H9 (cell line): ENCODE measurements at regions not wholly inside any gene's neighbourhood (a gene's known extent, or its start where the extent isn't known, plus 50 kb on each side); places are given as distances from the start of the nearest gene placed in this dataset.

Experiments
- DNase-seq: peaks from one replicate; pipeline ENCODE4 v3.0.0-alpha.2; 2017
- H2AFZ ChIP-seq: one replicate; pipeline ENCODE4 v1.6.1; 2013; ENCODE audit warnings: mild to moderate bottlenecking, low read length, control low read depth, moderate library complexity
- H2AK5ac ChIP-seq: 2 replicates; pipeline ENCODE4 v1.6.1; 2013; ENCODE audit warnings: low read length, control low read depth, mixed read lengths; ENCODE audit not compliant: insufficient read length
- H2BK120ac ChIP-seq: one replicate; pipeline ENCODE4 v1.6.1; 2013; ENCODE audit warnings: low read depth, mild to moderate bottlenecking, low read length, control low read depth, inconsistent platforms; ENCODE audit not compliant: poor library complexity, severe bottlenecking
- H2BK12ac ChIP-seq: 2 replicates; pipeline ENCODE4 v1.6.1; 2013; ENCODE audit warnings: low read length, control low read depth, mixed read lengths, low read depth; ENCODE audit not compliant: insufficient read length
- H2BK15ac ChIP-seq: 2 replicates; pipeline ENCODE4 v1.6.1; 2013; ENCODE audit warnings: low read depth, low read length, control low read depth
- H2BK20ac ChIP-seq: one replicate; pipeline ENCODE4 v1.6.1; 2013; ENCODE audit warnings: low read depth, mild to moderate bottlenecking, low read length, control low read depth, inconsistent platforms; ENCODE audit not compliant: poor library complexity, severe bottlenecking
- H2BK5ac ChIP-seq: 2 replicates; pipeline ENCODE4 v1.6.1; 2013; ENCODE audit warnings: low read length, control low read depth, mixed read lengths; ENCODE audit not compliant: insufficient read length
- H3K14ac ChIP-seq: 2 replicates; pipeline ENCODE4 v1.6.1; 2013; ENCODE audit warnings: low read length, control low read depth; ENCODE audit not compliant: insufficient read depth
- H3K18ac ChIP-seq: 2 replicates; pipeline ENCODE4 v1.6.1; 2013; ENCODE audit warnings: low read depth, mild to moderate bottlenecking, mixed read lengths, low read length, control low read depth; ENCODE audit not compliant: insufficient read length
- H3K23ac ChIP-seq: 2 replicates; pipeline ENCODE4 v1.6.1; 2013; ENCODE audit warnings: low read length, control low read depth, mixed read lengths, low read depth; ENCODE audit not compliant: insufficient read length
- H3K23me2 ChIP-seq: 2 replicates; pipeline ENCODE4 v1.6.1; 2013; ENCODE audit warnings: low read depth, mild to moderate bottlenecking, mixed read lengths, low read length, control low read depth; ENCODE audit not compliant: insufficient read length, poor library complexity, severe bottlenecking
- H3K27ac ChIP-seq: 2 replicates; pipeline ENCODE4 v1.5.1; 2013; ENCODE audit warnings: low read length, control low read depth, mixed read lengths, low read depth; ENCODE audit not compliant: insufficient read length
- H3K27me3 ChIP-seq: 2 replicates; pipeline ENCODE4 v1.6.1; 2013; ENCODE audit warnings: low read length, control low read depth, inconsistent platforms; ENCODE audit not compliant: insufficient read depth
- H3K4ac ChIP-seq: 2 replicates; pipeline ENCODE4 v1.6.1; 2013; ENCODE audit warnings: low read depth, mild to moderate bottlenecking, control low read depth, inconsistent platforms, low read length, moderate library complexity
- H3K4me1 ChIP-seq: 2 replicates; pipeline ENCODE4 v1.6.1; 2013; ENCODE audit warnings: low read length, control low read depth, inconsistent platforms; ENCODE audit not compliant: insufficient read depth
- H3K4me2 ChIP-seq: 2 replicates; pipeline ENCODE4 v1.6.1; 2013; ENCODE audit warnings: low read length, control low read depth, mixed read lengths; ENCODE audit not compliant: insufficient read length, insufficient read depth
- H3K56ac ChIP-seq: 2 replicates; pipeline ENCODE4 v1.6.1; 2013; ENCODE audit warnings: low read depth, mild to moderate bottlenecking, mixed read lengths, low read length, control low read depth; ENCODE audit not compliant: insufficient read length
- H3K79me1 ChIP-seq: 2 replicates; pipeline ENCODE4 v1.6.1; 2013; ENCODE audit warnings: low read depth, mild to moderate bottlenecking, moderate library complexity, low read length, control low read depth, inconsistent platforms; ENCODE audit not compliant: insufficient read depth, poor library complexity, severe bottlenecking
- H3K79me2 ChIP-seq: 2 replicates; pipeline ENCODE4 v1.6.1; 2013; ENCODE audit warnings: low read length, control low read depth, inconsistent platforms; ENCODE audit not compliant: insufficient read depth
- H3K9ac ChIP-seq: 2 replicates; pipeline ENCODE4 v1.6.1; 2013; ENCODE audit warnings: low read length, control low read depth, mixed read lengths; ENCODE audit not compliant: insufficient read length; ENCODE audit errors: extremely low read depth
- H3K9me3 ChIP-seq: one replicate; pipeline ENCODE4 v1.6.1; 2013; ENCODE audit warnings: low read depth, low read length, inconsistent platforms; ENCODE audit not compliant: control insufficient read depth
- H3T11ph ChIP-seq: one replicate; pipeline ENCODE4 v1.6.1; 2013; ENCODE audit warnings: mild to moderate bottlenecking, low read length, control low read depth, inconsistent platforms
- H4K20me1 ChIP-seq: one replicate; pipeline ENCODE4 v1.6.1; 2013; ENCODE audit not compliant: control insufficient read depth, insufficient read length, insufficient read depth
- H4K5ac ChIP-seq: 2 replicates; pipeline ENCODE4 v1.6.1; 2013; ENCODE audit warnings: low read depth, mild to moderate bottlenecking, mixed read lengths, low read length, control low read depth; ENCODE audit not compliant: insufficient read length
- H4K8ac ChIP-seq: replicated peaks from 2 replicates; pipeline ENCODE4 v1.6.1; 2013; ENCODE audit warnings: low read length, control low read depth, mixed read lengths, low read depth; ENCODE audit not compliant: insufficient read length
- H4K91ac ChIP-seq: 2 replicates; pipeline ENCODE4 v1.6.1; 2013; ENCODE audit warnings: low read depth, mild to moderate bottlenecking, moderate library complexity, mixed read lengths, low read length, control low read depth; ENCODE audit not compliant: insufficient read length
- H3K27ac Mint-ChIP-seq, 3 experiments: 2 replicates in 2 of 3; 3 replicates in 1 of 3; pipeline ENCODE4 v1.8.0; 2020 to 2021; ENCODE audit warnings: mixed read lengths in 3 of 3, mild to moderate bottlenecking in 1 of 3, moderate library complexity in 1 of 3
- H3K27me3 Mint-ChIP-seq: 2 replicates; pipeline ENCODE4 v1.8.0; 2021; ENCODE audit warnings: low read depth, mild to moderate bottlenecking, moderate library complexity, mixed read lengths
- H3K36me3 Mint-ChIP-seq, 3 experiments: 2 replicates in 2 of 3; 3 replicates in 1 of 3; pipeline ENCODE4 v1.8.0; 2020 to 2021; ENCODE audit warnings: low read depth in 3 of 3, mixed read lengths in 3 of 3; ENCODE audit not compliant: insufficient read depth in 1 of 3
- H3K4me1 Mint-ChIP-seq, 2 experiments: 2 replicates each; pipeline ENCODE4 v1.8.0; 2020; ENCODE audit warnings: mixed read lengths in 2 of 2
- H3K4me3 Mint-ChIP-seq, 2 experiments: 2 replicates in 1 of 2; 3 replicates in 1 of 2; pipeline ENCODE4 v1.8.0; 2020 to 2021; ENCODE audit warnings: mild to moderate bottlenecking in 2 of 2, mixed read lengths in 2 of 2, moderate library complexity in 1 of 2
- H3K9me3 Mint-ChIP-seq, 2 experiments: 2 replicates in 1 of 2; 3 replicates in 1 of 2; pipeline ENCODE4 v1.8.0; 2020; ENCODE audit warnings: mild to moderate bottlenecking in 2 of 2, mixed read lengths in 2 of 2, moderate library complexity in 1 of 2
- WGBS: extraction: QIAGEN DNeasy Blood & Tissue Kit; methylation state at CpG from one replicate; pipeline ENCODE4 v1.1.7; 2013; ENCODE audit warnings: missing lambda C conversion rate, low lambda C conversion rate, mixed read lengths; ENCODE audit not compliant: insufficient read length; ENCODE audit errors: extremely low coverage; 5-methylcytosine and 5-hydroxymethylcytosine counted together
- TF ChIP-seq, protein P1 (sequence below): fragments of 200-600 bp; sonication (generic); conservative IDR thresholded peaks from 3 replicates; pipeline ENCODE4 v1.8.0; 2021; ENCODE audit warnings: antibody characterized with exemption, mild to moderate bottlenecking

GRCh38 chr2:121090088-121090715 is 194.8 kb downstream of the TFCP2L1 start:
- no peak overlapping the region for H4K5ac ChIP-seq
- H4K20me1 ChIP-seq = no peaks in the 10 kb centered on the region
- no peak overlapping the region for H3K18ac ChIP-seq
- no peak overlapping the region for H2BK5ac ChIP-seq
- no peak overlapping the region for H4K91ac ChIP-seq
- H2AK5ac ChIP-seq = no peak overlapping the region
- no peaks in the 10 kb centered on the region for H3K4me1 ChIP-seq
- H3K4ac ChIP-seq = no peak overlapping the region
- Mint-ChIP-seq H3K27me3 (peaks cover 14% of the 10 kb centered on the region), H3K27ac (no peak overlapping the region), H3K9me3 (peaks cover 8 to 18% of the 10 kb centered on the region in 2 experiments; a peak in 4 of 5 replicates), H3K4me3 (no peak overlapping the region), H3K4me1 (peaks cover 0 to 4% of the 10 kb centered on the region in 2 experiments; a peak in 1 of 4 replicates), H3K36me3 (peaks cover 0 to 3% (median 3%) of the 10 kb centered on the region in 3 experiments; a peak in 3 of 7 replicates)
- no peaks in the 10 kb centered on the region for H3K27me3 ChIP-seq
- no peak overlapping the region for H2AFZ ChIP-seq
- H2BK120ac ChIP-seq = no peak overlapping the region
- no peaks in the 10 kb centered on the region for H3K79me2 ChIP-seq
- no peak overlapping the region for H2BK20ac ChIP-seq
- H3K9me3 ChIP-seq = no peaks in the 10 kb centered on the region
- no CpG with 5 or more reads among the region's 18 CpGs for WGBS
- H3K4me2 ChIP-seq = no peak overlapping the region
- H3K56ac ChIP-seq = no peak overlapping the region
- H3K23me2 ChIP-seq = no peaks in the 10 kb centered on the region
- no peaks in the 10 kb centered on the region for H3K79me1 ChIP-seq
- H2BK15ac ChIP-seq = no peak overlapping the region; the same call in 1 of the 2 replicates
- no peak overlapping the region for H3K23ac ChIP-seq
- no peak overlapping the region for H3K14ac ChIP-seq
- H3K9ac ChIP-seq = no peak overlapping the region
- TF ChIP-seq, protein P1, sequence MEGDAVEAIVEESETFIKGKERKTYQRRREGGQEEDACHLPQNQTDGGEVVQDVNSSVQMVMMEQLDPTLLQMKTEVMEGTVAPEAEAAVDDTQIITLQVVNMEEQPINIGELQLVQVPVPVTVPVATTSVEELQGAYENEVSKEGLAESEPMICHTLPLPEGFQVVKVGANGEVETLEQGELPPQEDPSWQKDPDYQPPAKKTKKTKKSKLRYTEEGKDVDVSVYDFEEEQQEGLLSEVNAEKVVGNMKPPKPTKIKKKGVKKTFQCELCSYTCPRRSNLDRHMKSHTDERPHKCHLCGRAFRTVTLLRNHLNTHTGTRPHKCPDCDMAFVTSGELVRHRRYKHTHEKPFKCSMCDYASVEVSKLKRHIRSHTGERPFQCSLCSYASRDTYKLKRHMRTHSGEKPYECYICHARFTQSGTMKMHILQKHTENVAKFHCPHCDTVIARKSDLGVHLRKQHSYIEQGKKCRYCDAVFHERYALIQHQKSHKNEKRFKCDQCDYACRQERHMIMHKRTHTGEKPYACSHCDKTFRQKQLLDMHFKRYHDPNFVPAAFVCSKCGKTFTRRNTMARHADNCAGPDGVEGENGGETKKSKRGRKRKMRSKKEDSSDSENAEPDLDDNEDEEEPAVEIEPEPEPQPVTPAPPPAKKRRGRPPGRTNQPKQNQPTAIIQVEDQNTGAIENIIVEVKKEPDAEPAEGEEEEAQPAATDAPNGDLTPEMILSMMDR = no peak
- no peak overlapping the region for H3K27ac ChIP-seq
- H2BK12ac ChIP-seq = no peak overlapping the region
- no peak overlapping the region for H4K8ac ChIP-seq
- no peak overlapping the region for H3T11ph ChIP-seq
- DNase-seq = no peak
